ENCODE measurements at regions not wholly inside any gene's neighbourhood (a gene's known extent, or its start where the extent isn't known, plus 50 kb on each side); places are given as distances from the start of the nearest gene placed in this dataset.
A peak's percentile ranks its signal among the peaks of the same experiment; 100 is the strongest.

- H3K4me3 Mint-ChIP-seq: no peak overlapping the region
- H3K4me1 Mint-ChIP-seq: no peaks in the 10 kb centered on the region
- no peak overlapping the region for H3K27ac Mint-ChIP-seq
- no peaks in the 10 kb centered on the region for H3K27me3 Mint-ChIP-seq
- H3K9me3 Mint-ChIP-seq: no peaks in the 10 kb centered on the region
- H3K36me3 Mint-ChIP-seq: no peaks in the 10 kb centered on the region
Observed at GRCh38 chr6:154592199-154592860, 81.8 kb upstream of the CNKSR3 start.

- H3K4me1 Mint-ChIP-seq: no peaks in the 10 kb centered on the region
- H3K36me3 Mint-ChIP-seq: no peaks in the 10 kb centered on the region
- H3K27ac Mint-ChIP-seq: no peak overlapping the region
- H3K27me3 Mint-ChIP-seq: no peaks in the 10 kb centered on the region
- H3K4me3 Mint-ChIP-seq: no peak overlapping the region
- no peaks in the 10 kb centered on the region for H3K9me3 Mint-ChIP-seq
Observed at GRCh38 chr6:154593122-154593521, 82.6 kb upstream of the CNKSR3 start.

- no peaks in the 10 kb centered on the region for H3K4me1 Mint-ChIP-seq
- no peaks in the 10 kb centered on the region for H3K27me3 Mint-ChIP-seq
- no peak overlapping the region for H3K4me3 Mint-ChIP-seq
- H3K9me3 Mint-ChIP-seq: no peaks in the 10 kb centered on the region
- H3K27ac Mint-ChIP-seq: no peak overlapping the region
- no peaks in the 10 kb centered on the region for H3K36me3 Mint-ChIP-seq
Observed at GRCh38 chr6:154594496-154595198, 84.2 kb upstream of the CNKSR3 start.

- no peaks in the 10 kb centered on the region for H3K36me3 Mint-ChIP-seq
- no peak overlapping the region for H3K4me3 Mint-ChIP-seq
- H3K9me3 Mint-ChIP-seq: no peaks in the 10 kb centered on the region
- H3K4me1 Mint-ChIP-seq: no peaks in the 10 kb centered on the region
- H3K27ac Mint-ChIP-seq: no peak overlapping the region
- no peaks in the 10 kb centered on the region for H3K27me3 Mint-ChIP-seq
Observed at GRCh38 chr6:154595538-154595937, 85.1 kb upstream of the CNKSR3 start.

GRCh38 chr6:154596009-154596408 lies 85.5 kb upstream of the CNKSR3 start:
- H3K9me3 Mint-ChIP-seq: no peaks in the 10 kb centered on the region
- no peaks in the 10 kb centered on the region for H3K27me3 Mint-ChIP-seq
- H3K4me3 Mint-ChIP-seq: no peak overlapping the region
- H3K36me3 Mint-ChIP-seq: no peaks in the 10 kb centered on the region
- no peaks in the 10 kb centered on the region for H3K4me1 Mint-ChIP-seq
- H3K27ac Mint-ChIP-seq: no peak overlapping the region

GRCh38 chr6:154596701-154597100 lies 86.2 kb upstream of the CNKSR3 start:
- Mint-ChIP-seq H3K36me3 (no peaks in the 10 kb centered on the region), H3K27ac (no peak overlapping the region), H3K4me1 (no peaks in the 10 kb centered on the region)

GRCh38 chr6:154598399-154598798 lies 87.9 kb upstream of the CNKSR3 start:
- no peak overlapping the region for H3K4me3 Mint-ChIP-seq
- no peak overlapping the region for H3K27ac Mint-ChIP-seq
- H3K36me3 Mint-ChIP-seq: no peaks in the 10 kb centered on the region
- no peaks in the 10 kb centered on the region for H3K27me3 Mint-ChIP-seq
- no peaks in the 10 kb centered on the region for H3K4me1 Mint-ChIP-seq
- no peaks in the 10 kb centered on the region for H3K9me3 Mint-ChIP-seq

More at GRCh38 chr6:154596701-154597100, 86.2 kb upstream of the CNKSR3 start:
- Mint-ChIP-seq H3K27me3 (no peaks in the 10 kb centered on the region), H3K9me3 (no peaks in the 10 kb centered on the region), H3K4me3 (no peak overlapping the region)

GRCh38 chr6:154602296-154602695 lies 91.8 kb upstream of the CNKSR3 start:
- Mint-ChIP-seq H3K27me3 (no peaks in the 10 kb centered on the region), H3K4me3 (no peak overlapping the region), H3K9me3 (no peaks in the 10 kb centered on the region), H3K27ac (no peak overlapping the region), H3K36me3 (no peaks in the 10 kb centered on the region), H3K4me1 (peaks cover 26% of the 10 kb centered on the region)

GRCh38 chr6:154602708-154603107 lies 92.2 kb upstream of the CNKSR3 start:
- Mint-ChIP-seq H3K4me3 (no peak overlapping the region), H3K9me3 (no peaks in the 10 kb centered on the region), H3K27ac (no peak overlapping the region), H3K4me1 (peaks cover 30% of the 10 kb centered on the region), H3K36me3 (no peaks in the 10 kb centered on the region), H3K27me3 (no peaks in the 10 kb centered on the region)

GRCh38 chr6:154604119-154604518 lies 93.6 kb upstream of the CNKSR3 start:
- Mint-ChIP-seq H3K27ac (no peak overlapping the region), H3K9me3 (no peaks in the 10 kb centered on the region), H3K27me3 (no peaks in the 10 kb centered on the region), H3K4me3 (no peak overlapping the region), H3K36me3 (no peaks in the 10 kb centered on the region), H3K4me1 (peaks cover 42% of the 10 kb centered on the region)

- Mint-ChIP-seq H3K4me1 (peaks cover 45% of the 10 kb centered on the region), H3K4me3 (peak overlapping the region; percentile 63), H3K36me3 (no peaks in the 10 kb centered on the region), H3K27me3 (no peaks in the 10 kb centered on the region), H3K27ac (peak overlapping the region; percentile 94), H3K9me3 (no peaks in the 10 kb centered on the region)
Observed at GRCh38 chr6:154605178-154605881, 94.8 kb upstream of the CNKSR3 start.

GRCh38 chr6:154605882-154606370 lies 95.4 kb upstream of the CNKSR3 start:
- Mint-ChIP-seq H3K9me3 (no peaks in the 10 kb centered on the region), H3K4me1 (peaks cover 49% of the 10 kb centered on the region), H3K36me3 (no peaks in the 10 kb centered on the region), H3K4me3 (peak overlapping the region; percentile 63), H3K27me3 (no peaks in the 10 kb centered on the region), H3K27ac (peak overlapping the region; percentile 94)

- peak overlapping the region; percentile 94 for H3K27ac Mint-ChIP-seq
- peaks cover 55% of the 10 kb centered on the region for H3K4me1 Mint-ChIP-seq
- no peaks in the 10 kb centered on the region for H3K9me3 Mint-ChIP-seq
- no peaks in the 10 kb centered on the region for H3K27me3 Mint-ChIP-seq
- H3K36me3 Mint-ChIP-seq: no peaks in the 10 kb centered on the region
- peak overlapping the region; percentile 60 for H3K4me3 Mint-ChIP-seq
Observed at GRCh38 chr6:154606457-154606856, 96.0 kb upstream of the CNKSR3 start.

GRCh38 chr6:154606860-154607259 lies 96.4 kb upstream of the CNKSR3 start:
- Mint-ChIP-seq H3K4me3 (peak overlapping the region; percentile 60), H3K27ac (peak overlapping the region; percentile 94), H3K36me3 (no peaks in the 10 kb centered on the region), H3K9me3 (peaks cover 2% of the 10 kb centered on the region), H3K4me1 (peaks cover 59% of the 10 kb centered on the region), H3K27me3 (no peaks in the 10 kb centered on the region)

GRCh38 chr6:154611241-154611640 lies 100.8 kb upstream of the CNKSR3 start:
- Mint-ChIP-seq H3K27ac (peak overlapping the region; percentile 10), H3K4me3 (peak overlapping the region; percentile 13), H3K9me3 (peaks cover 5% of the 10 kb centered on the region), H3K27me3 (no peaks in the 10 kb centered on the region), H3K4me1 (peaks cover 53% of the 10 kb centered on the region), H3K36me3 (no peaks in the 10 kb centered on the region)

- Mint-ChIP-seq H3K4me3 (no peak overlapping the region), H3K27me3 (no peaks in the 10 kb centered on the region), H3K9me3 (peaks cover 5% of the 10 kb centered on the region), H3K4me1 (peaks cover 47% of the 10 kb centered on the region), H3K36me3 (no peaks in the 10 kb centered on the region), H3K27ac (no peak overlapping the region)
Observed at GRCh38 chr6:154611847-154612246, 101.4 kb upstream of the CNKSR3 start.

All from activated naive CD4-positive, alpha-beta T cell treated with anti-CD3 and anti-CD28 coated beads, Interleukin-2, amount 50 U/mL, for 24 hours (primary cell).